Immature natural killer cell (primary cell): ENCODE measurements at regions not wholly inside any gene's neighbourhood (a gene's known extent, or its start where the extent isn't known, plus 50 kb on each side); places are given as distances from the start of the nearest gene placed in this dataset.

Experiments used
- DNase-seq, 3 donors: peaks; one replicate each; pipeline ENCODE4 v3.0.0; 2022; ENCODE audit warnings: mixed read lengths in 1 of 3
- H3K27ac Mint-ChIP-seq, 6 donors: one replicate each; pipeline ENCODE4 v1.8.0; 2020; ENCODE audit warnings: mixed read lengths in 6 of 6, mild to moderate bottlenecking in 5 of 6, inconsistent platforms in 4 of 6, moderate library complexity in 3 of 6
- H3K27me3 Mint-ChIP-seq, 3 donors: one replicate each; pipeline ENCODE4 v1.8.0; 2020 to 2021; ENCODE audit warnings: low read depth in 3 of 3, mild to moderate bottlenecking in 3 of 3, mixed read lengths in 3 of 3, moderate library complexity in 3 of 3, inconsistent platforms in 1 of 3
- H3K36me3 Mint-ChIP-seq, 3 donors: one replicate each; pipeline ENCODE4 v1.8.0; 2020; ENCODE audit warnings: mixed read lengths in 3 of 3, inconsistent platforms in 2 of 3, mild to moderate bottlenecking in 2 of 3
- H3K4me1 Mint-ChIP-seq, 2 donors: one replicate each; pipeline ENCODE4 v1.8.0; 2020; ENCODE audit warnings: inconsistent platforms in 2 of 2, mild to moderate bottlenecking in 2 of 2, mixed read lengths in 2 of 2, moderate library complexity in 1 of 2
- H3K4me3 Mint-ChIP-seq, 5 donors: one replicate each; pipeline ENCODE4 v1.8.0; 2020; ENCODE audit warnings: mild to moderate bottlenecking in 5 of 5, mixed read lengths in 5 of 5, inconsistent platforms in 3 of 5, moderate library complexity in 3 of 5
- H3K9me3 Mint-ChIP-seq, 6 donors: one replicate each; pipeline ENCODE4 v1.8.0; 2020; ENCODE audit warnings: mild to moderate bottlenecking in 6 of 6, mixed read lengths in 6 of 6, inconsistent platforms in 4 of 6, moderate library complexity in 3 of 6

GRCh38 chr4:30842689-30843088 lies 122.5 kb downstream of the PCDH7 start:
- Mint-ChIP-seq H3K9me3 (peaks cover 0 to 26% (median 9%) of the 10 kb centered on the region in 6 donors), H3K4me1 (no peaks in the 10 kb centered on the region), H3K27me3 (no peaks in the 10 kb centered on the region), H3K36me3 (no peaks in the 10 kb centered on the region), H3K4me3 (no peak overlapping the region), H3K27ac (no peak overlapping the region)
- no peak for DNase-seq

GRCh38 chr4:30844861-30845582 lies 124.9 kb downstream of the PCDH7 start:
- Mint-ChIP-seq H3K36me3 (no peaks in the 10 kb centered on the region), H3K9me3 (peaks cover 2 to 33% (median 8%) of the 10 kb centered on the region in 6 donors), H3K4me3 (no peak overlapping the region), H3K4me1 (no peaks in the 10 kb centered on the region), H3K27ac (no peak overlapping the region), H3K27me3 (no peaks in the 10 kb centered on the region)
- no peak for DNase-seq

GRCh38 chr4:30847167-30847566 lies 127.0 kb downstream of the PCDH7 start:
- no peak overlapping the region for H3K4me3 Mint-ChIP-seq
- no peak overlapping the region for H3K27ac Mint-ChIP-seq
- H3K36me3 Mint-ChIP-seq: no peaks in the 10 kb centered on the region
- H3K27me3 Mint-ChIP-seq: no peaks in the 10 kb centered on the region
- DNase-seq: no peak
- no peaks in the 10 kb centered on the region for H3K4me1 Mint-ChIP-seq
- H3K9me3 Mint-ChIP-seq: peaks cover 7 to 44% (median 12%) of the 10 kb centered on the region in 6 donors

- Mint-ChIP-seq H3K4me3 (no peak overlapping the region), H3K27me3 (no peaks in the 10 kb centered on the region)
These were observed 127.8 kb downstream of the PCDH7 start for GRCh38 chr4:30847958-30848357.

GRCh38 chr4:30854531-30854930 lies 134.4 kb downstream of the PCDH7 start:
- H3K27ac Mint-ChIP-seq: no peak overlapping the region
- H3K4me3 Mint-ChIP-seq: no peak overlapping the region
- no peak for DNase-seq
- H3K36me3 Mint-ChIP-seq: no peaks in the 10 kb centered on the region
- H3K9me3 Mint-ChIP-seq: peaks cover 0 to 49% (median 15%) of the 10 kb centered on the region in 6 donors
- no peaks in the 10 kb centered on the region for H3K27me3 Mint-ChIP-seq
- no peaks in the 10 kb centered on the region for H3K4me1 Mint-ChIP-seq

More at GRCh38 chr4:30847958-30848357, 127.8 kb downstream of the PCDH7 start:
- Mint-ChIP-seq H3K9me3 (peaks cover 7 to 43% (median 12%) of the 10 kb centered on the region in 6 donors), H3K27ac (no peak overlapping the region), H3K36me3 (no peaks in the 10 kb centered on the region), H3K4me1 (no peaks in the 10 kb centered on the region)
- DNase-seq: no peak

GRCh38 chr4:30855232-30855631 lies 135.1 kb downstream of the PCDH7 start:
- peaks cover 0 to 43% (median 16%) of the 10 kb centered on the region in 6 donors for H3K9me3 Mint-ChIP-seq
- H3K4me3 Mint-ChIP-seq: no peak overlapping the region
- DNase-seq: no peak
- no peaks in the 10 kb centered on the region for H3K27me3 Mint-ChIP-seq
- no peak overlapping the region for H3K27ac Mint-ChIP-seq
- H3K36me3 Mint-ChIP-seq: no peaks in the 10 kb centered on the region
- no peaks in the 10 kb centered on the region for H3K4me1 Mint-ChIP-seq

GRCh38 chr4:30856795-30857564 lies 136.8 kb downstream of the PCDH7 start:
- Mint-ChIP-seq H3K4me1 (no peaks in the 10 kb centered on the region), H3K27me3 (no peaks in the 10 kb centered on the region), H3K4me3 (no peak overlapping the region), H3K36me3 (no peaks in the 10 kb centered on the region), H3K27ac (no peak overlapping the region), H3K9me3 (peaks cover 0 to 39% (median 10%) of the 10 kb centered on the region in 6 donors)
- DNase-seq: no peak

- no peak for DNase-seq
- H3K27ac Mint-ChIP-seq: no peak overlapping the region
- no peak overlapping the region for H3K4me3 Mint-ChIP-seq
- peaks cover 0 to 44% (median 14%) of the 10 kb centered on the region in 6 donors for H3K9me3 Mint-ChIP-seq
- no peaks in the 10 kb centered on the region for H3K36me3 Mint-ChIP-seq
- H3K27me3 Mint-ChIP-seq: peaks cover 0 to 1% (median 0%) of the 10 kb centered on the region in 3 donors
- H3K4me1 Mint-ChIP-seq: no peaks in the 10 kb centered on the region
These were observed 140.8 kb downstream of the PCDH7 start for GRCh38 chr4:30860978-30861377.

GRCh38 chr4:30862196-30862595 lies 142.0 kb downstream of the PCDH7 start:
- no peaks in the 10 kb centered on the region for H3K36me3 Mint-ChIP-seq
- H3K9me3 Mint-ChIP-seq: peaks cover 0 to 48% (median 13%) of the 10 kb centered on the region in 6 donors
- H3K27me3 Mint-ChIP-seq: peaks cover 0 to 1% (median 0%) of the 10 kb centered on the region in 3 donors
- no peak overlapping the region for H3K27ac Mint-ChIP-seq
- H3K4me1 Mint-ChIP-seq: no peaks in the 10 kb centered on the region
- DNase-seq: no peak
- no peak overlapping the region for H3K4me3 Mint-ChIP-seq

GRCh38 chr4:30863021-30863420 lies 142.9 kb downstream of the PCDH7 start:
- no peak overlapping the region for H3K4me3 Mint-ChIP-seq
- H3K36me3 Mint-ChIP-seq: no peaks in the 10 kb centered on the region
- peaks cover 0 to 49% (median 12%) of the 10 kb centered on the region in 6 donors for H3K9me3 Mint-ChIP-seq
- H3K4me1 Mint-ChIP-seq: no peaks in the 10 kb centered on the region
- H3K27me3 Mint-ChIP-seq: peaks cover 0 to 1% (median 0%) of the 10 kb centered on the region in 3 donors
- H3K27ac Mint-ChIP-seq: no peak overlapping the region
- no peak for DNase-seq

GRCh38 chr4:30865691-30866090 lies 145.5 kb downstream of the PCDH7 start:
- DNase-seq: no peak
- no peaks in the 10 kb centered on the region for H3K4me1 Mint-ChIP-seq
- no peak overlapping the region for H3K4me3 Mint-ChIP-seq
- H3K27me3 Mint-ChIP-seq: peaks cover 0 to 1% (median 0%) of the 10 kb centered on the region in 3 donors
- peaks cover 0 to 41% (median 17%) of the 10 kb centered on the region in 6 donors for H3K9me3 Mint-ChIP-seq
- H3K27ac Mint-ChIP-seq: no peak overlapping the region
- H3K36me3 Mint-ChIP-seq: no peaks in the 10 kb centered on the region

GRCh38 chr4:30866346-30866745 lies 146.2 kb downstream of the PCDH7 start:
- Mint-ChIP-seq H3K4me1 (no peaks in the 10 kb centered on the region), H3K4me3 (no peak overlapping the region), H3K27ac (no peak overlapping the region), H3K36me3 (peaks cover 0 to 2% (median 0%) of the 10 kb centered on the region in 3 donors), H3K27me3 (peaks cover 0 to 1% (median 0%) of the 10 kb centered on the region in 3 donors), H3K9me3 (peaks cover 0 to 48% (median 17%) of the 10 kb centered on the region in 6 donors)
- no peak for DNase-seq

- no peak for DNase-seq
- no peaks in the 10 kb centered on the region for H3K4me1 Mint-ChIP-seq
- peaks cover 0 to 2% (median 0%) of the 10 kb centered on the region in 3 donors for H3K36me3 Mint-ChIP-seq
- H3K27ac Mint-ChIP-seq: no peak overlapping the region
- H3K27me3 Mint-ChIP-seq: peaks cover 0 to 1% (median 0%) of the 10 kb centered on the region in 3 donors
- H3K9me3 Mint-ChIP-seq: peaks cover 0 to 53% (median 20%) of the 10 kb centered on the region in 6 donors
- H3K4me3 Mint-ChIP-seq: no peak overlapping the region
These were observed 146.7 kb downstream of the PCDH7 start for GRCh38 chr4:30866907-30867306.

- Mint-ChIP-seq H3K27ac (no peak overlapping the region), H3K4me1 (no peaks in the 10 kb centered on the region), H3K4me3 (no peak overlapping the region), H3K27me3 (peaks cover 0 to 1% (median 0%) of the 10 kb centered on the region in 3 donors), H3K36me3 (peaks cover 0 to 2% (median 0%) of the 10 kb centered on the region in 3 donors), H3K9me3 (peaks cover 0 to 54% (median 20%) of the 10 kb centered on the region in 6 donors)
- no peak for DNase-seq
These were observed 147.3 kb downstream of the PCDH7 start for GRCh38 chr4:30867427-30867826.
